HepG2 (cell line): ENCODE measurements at regions not wholly inside any gene's neighbourhood (a gene's known extent, or its start where the extent isn't known, plus 50 kb on each side); places are given as distances from the start of the nearest gene placed in this dataset.

Experiments
- ATAC-seq: fragments of 200-7000 bp; cut with Tn5 transposase; 3 replicates; pipeline ENCODE4 v1.9.1; 2020; ENCODE audit warnings: mild to moderate bottlenecking, moderate library complexity
- BruUV-seq: library from RNA; stranded (reverse); fragments of 400-500 nt; replicated peaks from 2 replicates; lab custom pipeline; 2021; lab: Mats Ljungman, UMichigan
- CTCF ChIA-PET: fragments of 300-600 bp; formaldehyde crosslinking; extraction: SDS; loops from one replicate; lab custom pipeline; 2021; ENCODE audit warnings: low total read pairs, inconsistent platforms, low intra/inter-chr PET ratio; lab: Yijun Ruan, JAX
- POLR2A ChIA-PET: fragments of 350-600 bp; sonication (Branson Sonifier 250); formaldehyde crosslinking; loops from one replicate; lab custom pipeline; 2020; ENCODE audit warnings: antibody characterized with exemption, inconsistent platforms; lab: Yijun Ruan, JAX
- DNase-seq: peaks from one replicate; pipeline ENCODE4 v3.0.0-alpha.2; 2015; ENCODE audit warnings: low spot score
- FAIRE-seq: peaks from 3 replicates; lab custom pipeline; 2011; peaks lifted over from hg19 to GRCh38; lab: Jason Lieb, UNC
- H2AFZ ChIP-seq: one replicate; pipeline ENCODE4 v1.6.1; 2011; ENCODE audit warnings: low read length, inconsistent platforms
- H3K27ac ChIP-seq: fragments of 300-600 bp; 3 replicates; pipeline ENCODE4 v1.8.0; 2011; ENCODE audit warnings: mixed run types, mild to moderate bottlenecking, mixed read lengths, low read length, inconsistent platforms; ENCODE audit not compliant: insufficient read depth; ENCODE audit errors: extremely low read length
- H3K27me3 ChIP-seq, 2 experiments: fragments of 200-600 bp in 1 of 2; 2 replicates in 1 of 2; 3 replicates in 1 of 2; pipeline versions ENCODE4 v1.6.0 to v1.8.0; 2011; ENCODE audit warnings: low read length in 2 of 2, mild to moderate bottlenecking in 2 of 2, moderate library complexity in 2 of 2, inconsistent platforms in 1 of 2; ENCODE audit not compliant: insufficient read depth in 2 of 2, control insufficient read depth in 1 of 2
- H3K36me3 ChIP-seq, 2 experiments: fragments of 200-600 bp in 1 of 2; replicated peaks in 1 of 2; 2 replicates in 1 of 2; 3 replicates in 1 of 2; pipeline versions ENCODE4 v1.5.1 to v1.8.0; 2011; ENCODE audit warnings: low read length in 2 of 2, inconsistent platforms in 1 of 2; ENCODE audit not compliant: insufficient read depth in 2 of 2, control insufficient read depth in 1 of 2
- H3K4me1 ChIP-seq: 2 replicates; pipeline ENCODE4 v1.5.1; 2012; ENCODE audit warnings: low read length, inconsistent platforms; ENCODE audit not compliant: insufficient read depth
- H3K4me2 ChIP-seq: 2 replicates; pipeline ENCODE4 v1.6.0; 2011; ENCODE audit warnings: low read depth, low read length, inconsistent platforms
- H3K4me3 ChIP-seq, 3 experiments: fragments of 200-600 bp in 1 of 3; sonication (generic), shearing (Covaris generic) in 1 of 3; replicated peaks in 1 of 3; 2 replicates each; pipeline ENCODE4 v1.5.1; 2011 to 2016; ENCODE audit warnings: low read length in 3 of 3, inconsistent platforms in 2 of 3, low read depth in 2 of 3, mild to moderate bottlenecking in 2 of 3, control low read depth in 1 of 3, mixed read lengths in 1 of 3; ENCODE audit not compliant: insufficient read depth in 1 of 3
- H3K79me2 ChIP-seq: one replicate; pipeline ENCODE4 v1.6.1; 2011; ENCODE audit warnings: low read length, inconsistent platforms; ENCODE audit not compliant: insufficient read depth
- H3K9ac ChIP-seq: 2 replicates; pipeline ENCODE4 v1.6.0; 2011; ENCODE audit warnings: mild to moderate bottlenecking, low read depth, low read length, inconsistent platforms; ENCODE audit not compliant: insufficient read depth
- H3K9me3 ChIP-seq: 2 replicates; pipeline ENCODE4 v1.5.1; 2012; ENCODE audit warnings: mild to moderate bottlenecking, low read length
- H4K20me1 ChIP-seq: 2 replicates; pipeline ENCODE4 v1.6.0; 2011; ENCODE audit warnings: inconsistent platforms, mild to moderate bottlenecking, low read length, moderate library complexity; ENCODE audit not compliant: insufficient read depth
- ELF3 ChIP-seq: IDR thresholded peaks from 2 replicates; pipeline ENCODE4 v1.6.1; 2016; ENCODE audit warnings: missing genetic modification reagents, missing compliant biosample characterization
- HMG20A ChIP-seq: IDR thresholded peaks from 2 replicates; pipeline ENCODE4 v1.6.1; 2016; ENCODE audit warnings: borderline replicate concordance
- HNRNPLL ChIP-seq: fragments of 200-400 bp; formaldehyde crosslinking; IDR thresholded peaks from 2 replicates; pipeline ENCODE4 v1.6.1; 2017; ENCODE audit warnings: mild to moderate bottlenecking, low read depth, low read length; ENCODE audit not compliant: poor library complexity, severe bottlenecking
- ISL2 ChIP-seq: sonication (generic); formaldehyde crosslinking; IDR thresholded peaks from 2 replicates; pipeline ENCODE4 v1.5.0; 2020; ENCODE audit warnings: missing genetic modification reagents
- KLF13 ChIP-seq: sonication (generic); formaldehyde crosslinking; IDR thresholded peaks from 2 replicates; pipeline ENCODE4 v1.4.0; 2020; ENCODE audit warnings: mild to moderate bottlenecking, missing genetic modification reagents
- MATR3 ChIP-seq: sonication (generic); formaldehyde crosslinking; IDR thresholded peaks from 2 replicates; pipeline ENCODE4 v1.4.0; 2020; ENCODE audit warnings: missing genetic modification reagents
- NFRKB ChIP-seq: fragments of 450-650 bp; IDR thresholded peaks from 2 replicates; pipeline ENCODE4 v1.6.1; 2017
- SETDB1 ChIP-seq: sonication (generic); formaldehyde crosslinking; IDR thresholded peaks from 2 replicates; pipeline ENCODE4 v1.5.1; 2020; ENCODE audit warnings: missing genetic modification reagents, mild to moderate bottlenecking, borderline replicate concordance
- SIN3A ChIP-seq: IDR thresholded peaks from 2 replicates; pipeline ENCODE4 v1.6.1; 2011; ENCODE audit warnings: low read depth, mild to moderate bottlenecking, control low read depth, low read length, borderline replicate concordance
- SNAPC2 ChIP-seq: sonication (generic); formaldehyde crosslinking; IDR thresholded peaks from 2 replicates; pipeline ENCODE4 v1.8.1; 2022; ENCODE audit warnings: mild to moderate bottlenecking, missing genetic modification reagents
- SP4 ChIP-seq: sonication (generic); formaldehyde crosslinking; IDR thresholded peaks from 2 replicates; pipeline ENCODE4 v1.8.1; 2023; ENCODE audit warnings: mild to moderate bottlenecking, missing genetic modification reagents
- TCF7 ChIP-seq: sonication (generic); IDR thresholded peaks from 2 replicates; pipeline ENCODE4 v1.6.1; 2016; ENCODE audit warnings: antibody characterized with exemption, low read depth
- ZBTB38 ChIP-seq: sonication (generic); formaldehyde crosslinking; IDR thresholded peaks from 2 replicates; pipeline ENCODE4 v1.5.1; 2020; ENCODE audit warnings: mild to moderate bottlenecking, missing genetic modification reagents
- ZMAT3 ChIP-seq: sonication (generic); formaldehyde crosslinking; conservative IDR thresholded peaks from 2 replicates; pipeline ENCODE4 v1.7.0; 2021; ENCODE audit warnings: missing genetic modification reagents
- ZNF230 ChIP-seq: sonication (generic); formaldehyde crosslinking; IDR thresholded peaks from 2 replicates; pipeline ENCODE4 v1.4.0; 2020; ENCODE audit warnings: mild to moderate bottlenecking, missing genetic modification reagents
- ZNF564 ChIP-seq: sonication (generic); formaldehyde crosslinking; IDR thresholded peaks from 2 replicates; pipeline ENCODE4 v1.8.1; 2023; ENCODE audit warnings: mild to moderate bottlenecking, missing genetic modification reagents
- ZNF569 ChIP-seq: sonication (generic); formaldehyde crosslinking; IDR thresholded peaks from 2 replicates; pipeline ENCODE4 v1.5.0; 2020; ENCODE audit warnings: mild to moderate bottlenecking, missing genetic modification reagents, moderate library complexity, borderline replicate concordance
- WGBS: methylation state at CpG from one replicate; pipeline ENCODE4 v1.1.6; 2017; ENCODE audit warnings: low lambda C conversion rate; 5-methylcytosine and 5-hydroxymethylcytosine counted together
- in situ Hi-C: cut with HindIII; loops from 2 replicates; pipeline ENCODE4 v1.10.0; 2017; ENCODE audit warnings: low pct_unique_long_range_greater_than_20kb; ENCODE audit not compliant: extremely low pct_ligation_motif_present
- intact Hi-C: fragments of 100-400 bp; cut with micrococcal nuclease; formaldehyde crosslinking; loops from one replicate; pipeline ENCODE4 v1.10.0; 2022; ENCODE audit not compliant: unreplicated experiment
- TF ChIP-seq, protein P1 (sequence below): sonication (generic); formaldehyde crosslinking; IDR thresholded peaks from 2 replicates; pipeline ENCODE4 v1.4.0; 2020; ENCODE audit warnings: missing genetic modification reagents, borderline replicate concordance

DNA sequence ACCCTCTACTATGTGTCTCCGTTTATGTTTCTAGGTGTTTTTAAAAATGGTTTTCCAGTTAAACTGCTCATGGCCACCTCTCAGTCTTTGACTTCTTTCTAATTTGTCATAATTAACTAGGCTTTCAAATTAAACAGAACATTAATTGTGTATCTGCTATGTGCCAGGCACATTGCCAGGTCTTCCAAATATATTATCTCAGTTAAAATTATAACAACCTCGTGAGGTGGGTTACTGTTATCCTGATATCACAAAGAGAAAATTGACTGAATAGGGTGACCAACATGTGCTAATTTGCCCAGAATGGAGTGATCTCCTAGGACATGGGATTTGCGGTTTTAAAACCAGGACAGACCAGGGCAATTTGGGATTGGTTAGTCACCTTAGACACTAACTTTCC lies 222.4 kb upstream of the TLE3 start:
- H3K27me3 ChIP-seq, result peaks cover 0 to 8% of the 10 kb centered on the region in 2 experiments; a peak in 4 of 5 replicates
- no peaks in the 10 kb centered on the region for H3K9me3 ChIP-seq
- DNase-seq, result no peak
- no peaks in the 10 kb centered on the region for H4K20me1 ChIP-seq
- no peak overlapping the region for H3K4me3 ChIP-seq
- H3K79me2 ChIP-seq, result no peaks in the 10 kb centered on the region
- in situ Hi-C loops (no loop called here), intact Hi-C loops (no loop called here)
- FAIRE-seq, result no peak
- no peak overlapping the region for H3K27ac ChIP-seq
- no peak overlapping the region for H2AFZ ChIP-seq
- POLR2A ChIA-PET, result no interaction called here
- no peaks in the 10 kb centered on the region for H3K4me1 ChIP-seq
- H3K36me3 ChIP-seq, result no peaks in the 10 kb centered on the region
- no peak for TF ChIP-seq KLF13
- no peak for TF ChIP-seq HMG20A (CRISPR knock-in tag)
- no peak for TF ChIP-seq NFRKB
- TF ChIP-seq SNAPC2 (CRISPR knock-in tag), result no peak
- TF ChIP-seq MATR3, result no peak
- no peak for TF ChIP-seq TCF7
- TF ChIP-seq ZNF569 (CRISPR knock-in tag), result no peak
- no peak for TF ChIP-seq ELF3 (CRISPR knock-in tag)
- no peak for TF ChIP-seq HNRNPLL
- no peak for TF ChIP-seq ZMAT3 (CRISPR knock-in tag)
- TF ChIP-seq SETDB1 (CRISPR knock-in tag), result no peak
- TF ChIP-seq SP4 (CRISPR knock-in tag), result no peak
- TF ChIP-seq, all 625 proteins: peak for 0
- Histone ChIP-seq H3K4me2 (no peak overlapping the region), H3K9ac (no peak overlapping the region)
- CTCF ChIA-PET, result no interaction called here
- ATAC-seq, result no peak
- WGBS, result 44% methylated on average over 3 of the region's 3 CpGs
- BruUV-seq, result no TSS peak

DNA sequence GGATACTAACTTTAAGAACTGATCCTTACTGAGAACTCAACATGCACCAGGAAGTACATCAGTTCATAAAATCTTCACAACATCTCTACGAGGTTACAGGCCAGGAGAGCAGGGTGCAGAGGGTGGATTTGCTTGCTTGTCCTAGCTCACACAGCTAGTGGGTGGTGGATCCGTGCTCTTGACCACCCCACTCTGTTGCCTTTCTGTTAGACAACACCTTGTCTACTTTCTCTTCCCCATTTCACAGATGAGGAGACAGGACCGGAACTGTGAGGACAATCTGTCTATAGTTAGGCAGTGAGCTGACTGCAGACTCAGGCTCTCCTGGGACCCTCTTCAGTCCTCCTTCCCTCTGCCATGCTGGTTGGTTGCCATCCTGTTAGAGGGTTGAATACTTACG lies 221.7 kb upstream of the TLE3 start:
- no peak for DNase-seq
- intact Hi-C loops, result no loop called here
- no peaks in the 10 kb centered on the region for H3K79me2 ChIP-seq
- H3K9ac ChIP-seq, result no peak overlapping the region
- no peak for ATAC-seq
- H3K9me3 ChIP-seq, result no peaks in the 10 kb centered on the region
- CTCF ChIA-PET, result no interaction called here
- H4K20me1 ChIP-seq, result no peaks in the 10 kb centered on the region
- no TSS peak for BruUV-seq
- H3K4me1 ChIP-seq, result no peaks in the 10 kb centered on the region
- no peak overlapping the region for H3K4me3 ChIP-seq
- POLR2A ChIA-PET, result no interaction called here
- no peak for FAIRE-seq
- no peak overlapping the region for H3K4me2 ChIP-seq
- H2AFZ ChIP-seq, result no peak overlapping the region
- H3K36me3 ChIP-seq, result no peaks in the 10 kb centered on the region
- peaks cover 0 to 8% of the 10 kb centered on the region in 2 experiments; a peak in 4 of 5 replicates for H3K27me3 ChIP-seq
- TF ChIP-seq ZNF230 (CRISPR knock-in tag) (no peak), ZNF564 (no peak), ZBTB38 (CRISPR knock-in tag) (no peak), HNRNPLL (no peak), ISL2 (CRISPR knock-in tag) (no peak), SIN3A (no peak)
- TF ChIP-seq, protein P1, sequence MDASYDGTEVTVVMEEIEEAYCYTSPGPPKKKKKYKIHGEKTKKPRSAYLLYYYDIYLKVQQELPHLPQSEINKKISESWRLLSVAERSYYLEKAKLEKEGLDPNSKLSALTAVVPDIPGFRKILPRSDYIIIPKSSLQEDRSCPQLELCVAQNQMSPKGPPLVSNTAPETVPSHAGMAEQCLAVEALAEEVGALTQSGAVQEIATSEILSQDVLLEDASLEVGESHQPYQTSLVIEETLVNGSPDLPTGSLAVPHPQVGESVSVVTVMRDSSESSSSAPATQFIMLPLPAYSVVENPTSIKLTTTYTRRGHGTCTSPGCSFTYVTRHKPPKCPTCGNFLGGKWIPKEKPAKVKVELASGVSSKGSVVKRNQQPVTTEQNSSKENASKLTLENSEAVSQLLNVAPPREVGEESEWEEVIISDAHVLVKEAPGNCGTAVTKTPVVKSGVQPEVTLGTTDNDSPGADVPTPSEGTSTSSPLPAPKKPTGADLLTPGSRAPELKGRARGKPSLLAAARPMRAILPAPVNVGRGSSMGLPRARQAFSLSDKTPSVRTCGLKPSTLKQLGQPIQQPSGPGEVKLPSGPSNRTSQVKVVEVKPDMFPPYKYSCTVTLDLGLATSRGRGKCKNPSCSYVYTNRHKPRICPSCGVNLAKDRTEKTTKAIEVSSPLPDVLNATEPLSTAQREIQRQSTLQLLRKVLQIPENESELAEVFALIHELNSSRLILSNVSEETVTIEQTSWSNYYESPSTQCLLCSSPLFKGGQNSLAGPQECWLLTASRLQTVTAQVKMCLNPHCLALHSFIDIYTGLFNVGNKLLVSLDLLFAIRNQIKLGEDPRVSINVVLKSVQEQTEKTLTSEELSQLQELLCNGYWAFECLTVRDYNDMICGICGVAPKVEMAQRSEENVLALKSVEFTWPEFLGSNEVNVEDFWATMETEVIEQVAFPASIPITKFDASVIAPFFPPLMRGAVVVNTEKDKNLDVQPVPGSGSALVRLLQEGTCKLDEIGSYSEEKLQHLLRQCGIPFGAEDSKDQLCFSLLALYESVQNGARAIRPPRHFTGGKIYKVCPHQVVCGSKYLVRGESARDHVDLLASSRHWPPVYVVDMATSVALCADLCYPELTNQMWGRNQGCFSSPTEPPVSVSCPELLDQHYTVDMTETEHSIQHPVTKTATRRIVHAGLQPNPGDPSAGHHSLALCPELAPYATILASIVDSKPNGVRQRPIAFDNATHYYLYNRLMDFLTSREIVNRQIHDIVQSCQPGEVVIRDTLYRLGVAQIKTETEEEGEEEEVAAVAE (CRISPR knock-in tag), result no peak
- in situ Hi-C loops, result no loop called here
- WGBS, result 31% methylated on average over 3 of the region's 4 CpGs
- no peak overlapping the region for H3K27ac ChIP-seq
